HepG2 (cell line): ENCODE measurements at regions not wholly inside any gene's neighbourhood (a gene's known extent, or its start where the extent isn't known, plus 50 kb on each side); places are given as distances from the start of the nearest gene placed in this dataset.

Experiments
- HINFP ChIP-seq: sonication (generic); formaldehyde crosslinking; IDR thresholded peaks from 2 replicates; pipeline ENCODE4 v1.4.0; 2020; ENCODE audit warnings: low read depth, mild to moderate bottlenecking, missing genetic modification reagents
- NFRKB ChIP-seq: fragments of 450-650 bp; IDR thresholded peaks from 2 replicates; pipeline ENCODE4 v1.6.1; 2017
- ZNF138 ChIP-seq: sonication (generic); formaldehyde crosslinking; IDR thresholded peaks from 2 replicates; pipeline ENCODE4 v1.5.0; 2020; ENCODE audit warnings: mild to moderate bottlenecking, low read depth, missing genetic modification reagents
- ZNF24 ChIP-seq: fragments of 450-650 bp; IDR thresholded peaks from 2 replicates; pipeline ENCODE4 v1.6.1; 2017; ENCODE audit warnings: antibody characterized with exemption, mild to moderate bottlenecking
- ZNF660 ChIP-seq: sonication (generic); formaldehyde crosslinking; IDR thresholded peaks from 2 replicates; pipeline ENCODE4 v1.5.1; 2020; ENCODE audit warnings: mild to moderate bottlenecking, low read depth, missing genetic modification reagents, borderline replicate concordance
- TF ChIP-seq, protein P1 (sequence below), 2 experiments: sonication (generic) in 1 of 2; formaldehyde crosslinking in 1 of 2; IDR thresholded peaks; 2 replicates each; pipeline versions ENCODE4 v1.6.1 to v1.9.0; 2014 to 2022; ENCODE audit warnings: antibody characterized with exemption in 1 of 2, borderline replicate concordance in 1 of 2, inconsistent platforms in 1 of 2, low read depth in 1 of 2, missing genetic modification reagents in 1 of 2
- TF ChIP-seq, protein P2 (sequence below): sonication (generic); formaldehyde crosslinking; IDR thresholded peaks from 2 replicates; pipeline ENCODE4 v1.9.0; 2022; ENCODE audit warnings: missing genetic modification reagents, mild to moderate bottlenecking, borderline replicate concordance
- TF ChIP-seq, protein P3 (sequence below): sonication (generic); formaldehyde crosslinking; IDR thresholded peaks from 2 replicates; pipeline ENCODE4 v1.5.1; 2020; ENCODE audit warnings: mild to moderate bottlenecking, missing genetic modification reagents, borderline replicate concordance
- TF ChIP-seq, protein P4 (sequence below): sonication (generic); formaldehyde crosslinking; IDR thresholded peaks from 2 replicates; pipeline ENCODE4 v1.4.0; 2020; ENCODE audit warnings: missing genetic modification reagents, low read depth, mild to moderate bottlenecking, borderline replicate concordance

GRCh38 chr20:25858495-25859425 is 162.1 kb upstream of the ZNF337 start (continued):
- TF ChIP-seq, protein P1, sequence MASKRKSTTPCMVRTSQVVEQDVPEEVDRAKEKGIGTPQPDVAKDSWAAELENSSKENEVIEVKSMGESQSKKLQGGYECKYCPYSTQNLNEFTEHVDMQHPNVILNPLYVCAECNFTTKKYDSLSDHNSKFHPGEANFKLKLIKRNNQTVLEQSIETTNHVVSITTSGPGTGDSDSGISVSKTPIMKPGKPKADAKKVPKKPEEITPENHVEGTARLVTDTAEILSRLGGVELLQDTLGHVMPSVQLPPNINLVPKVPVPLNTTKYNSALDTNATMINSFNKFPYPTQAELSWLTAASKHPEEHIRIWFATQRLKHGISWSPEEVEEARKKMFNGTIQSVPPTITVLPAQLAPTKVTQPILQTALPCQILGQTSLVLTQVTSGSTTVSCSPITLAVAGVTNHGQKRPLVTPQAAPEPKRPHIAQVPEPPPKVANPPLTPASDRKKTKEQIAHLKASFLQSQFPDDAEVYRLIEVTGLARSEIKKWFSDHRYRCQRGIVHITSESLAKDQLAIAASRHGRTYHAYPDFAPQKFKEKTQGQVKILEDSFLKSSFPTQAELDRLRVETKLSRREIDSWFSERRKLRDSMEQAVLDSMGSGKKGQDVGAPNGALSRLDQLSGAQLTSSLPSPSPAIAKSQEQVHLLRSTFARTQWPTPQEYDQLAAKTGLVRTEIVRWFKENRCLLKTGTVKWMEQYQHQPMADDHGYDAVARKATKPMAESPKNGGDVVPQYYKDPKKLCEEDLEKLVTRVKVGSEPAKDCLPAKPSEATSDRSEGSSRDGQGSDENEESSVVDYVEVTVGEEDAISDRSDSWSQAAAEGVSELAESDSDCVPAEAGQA (IDR thresholded peaks at IDR 0.05; ENCODE audit: low read depth), result no peak
- TF ChIP-seq, protein P1 (CRISPR knock-in tag; IDR thresholded peaks at IDR 0.05; ENCODE audit: borderline replicate concordance), result no peak
- TF ChIP-seq, protein P2, sequence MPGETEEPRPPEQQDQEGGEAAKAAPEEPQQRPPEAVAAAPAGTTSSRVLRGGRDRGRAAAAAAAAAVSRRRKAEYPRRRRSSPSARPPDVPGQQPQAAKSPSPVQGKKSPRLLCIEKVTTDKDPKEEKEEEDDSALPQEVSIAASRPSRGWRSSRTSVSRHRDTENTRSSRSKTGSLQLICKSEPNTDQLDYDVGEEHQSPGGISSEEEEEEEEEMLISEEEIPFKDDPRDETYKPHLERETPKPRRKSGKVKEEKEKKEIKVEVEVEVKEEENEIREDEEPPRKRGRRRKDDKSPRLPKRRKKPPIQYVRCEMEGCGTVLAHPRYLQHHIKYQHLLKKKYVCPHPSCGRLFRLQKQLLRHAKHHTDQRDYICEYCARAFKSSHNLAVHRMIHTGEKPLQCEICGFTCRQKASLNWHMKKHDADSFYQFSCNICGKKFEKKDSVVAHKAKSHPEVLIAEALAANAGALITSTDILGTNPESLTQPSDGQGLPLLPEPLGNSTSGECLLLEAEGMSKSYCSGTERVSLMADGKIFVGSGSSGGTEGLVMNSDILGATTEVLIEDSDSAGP (CRISPR knock-in tag), result peak; percentile 73; the same call in 1 of the 2 replicates
- TF ChIP-seq ZNF660 (CRISPR knock-in tag) (no peak), ZNF138 (CRISPR knock-in tag) (no peak), ZNF24 (no peak), NFRKB (no peak), HINFP (no peak)
- TF ChIP-seq, protein P3, sequence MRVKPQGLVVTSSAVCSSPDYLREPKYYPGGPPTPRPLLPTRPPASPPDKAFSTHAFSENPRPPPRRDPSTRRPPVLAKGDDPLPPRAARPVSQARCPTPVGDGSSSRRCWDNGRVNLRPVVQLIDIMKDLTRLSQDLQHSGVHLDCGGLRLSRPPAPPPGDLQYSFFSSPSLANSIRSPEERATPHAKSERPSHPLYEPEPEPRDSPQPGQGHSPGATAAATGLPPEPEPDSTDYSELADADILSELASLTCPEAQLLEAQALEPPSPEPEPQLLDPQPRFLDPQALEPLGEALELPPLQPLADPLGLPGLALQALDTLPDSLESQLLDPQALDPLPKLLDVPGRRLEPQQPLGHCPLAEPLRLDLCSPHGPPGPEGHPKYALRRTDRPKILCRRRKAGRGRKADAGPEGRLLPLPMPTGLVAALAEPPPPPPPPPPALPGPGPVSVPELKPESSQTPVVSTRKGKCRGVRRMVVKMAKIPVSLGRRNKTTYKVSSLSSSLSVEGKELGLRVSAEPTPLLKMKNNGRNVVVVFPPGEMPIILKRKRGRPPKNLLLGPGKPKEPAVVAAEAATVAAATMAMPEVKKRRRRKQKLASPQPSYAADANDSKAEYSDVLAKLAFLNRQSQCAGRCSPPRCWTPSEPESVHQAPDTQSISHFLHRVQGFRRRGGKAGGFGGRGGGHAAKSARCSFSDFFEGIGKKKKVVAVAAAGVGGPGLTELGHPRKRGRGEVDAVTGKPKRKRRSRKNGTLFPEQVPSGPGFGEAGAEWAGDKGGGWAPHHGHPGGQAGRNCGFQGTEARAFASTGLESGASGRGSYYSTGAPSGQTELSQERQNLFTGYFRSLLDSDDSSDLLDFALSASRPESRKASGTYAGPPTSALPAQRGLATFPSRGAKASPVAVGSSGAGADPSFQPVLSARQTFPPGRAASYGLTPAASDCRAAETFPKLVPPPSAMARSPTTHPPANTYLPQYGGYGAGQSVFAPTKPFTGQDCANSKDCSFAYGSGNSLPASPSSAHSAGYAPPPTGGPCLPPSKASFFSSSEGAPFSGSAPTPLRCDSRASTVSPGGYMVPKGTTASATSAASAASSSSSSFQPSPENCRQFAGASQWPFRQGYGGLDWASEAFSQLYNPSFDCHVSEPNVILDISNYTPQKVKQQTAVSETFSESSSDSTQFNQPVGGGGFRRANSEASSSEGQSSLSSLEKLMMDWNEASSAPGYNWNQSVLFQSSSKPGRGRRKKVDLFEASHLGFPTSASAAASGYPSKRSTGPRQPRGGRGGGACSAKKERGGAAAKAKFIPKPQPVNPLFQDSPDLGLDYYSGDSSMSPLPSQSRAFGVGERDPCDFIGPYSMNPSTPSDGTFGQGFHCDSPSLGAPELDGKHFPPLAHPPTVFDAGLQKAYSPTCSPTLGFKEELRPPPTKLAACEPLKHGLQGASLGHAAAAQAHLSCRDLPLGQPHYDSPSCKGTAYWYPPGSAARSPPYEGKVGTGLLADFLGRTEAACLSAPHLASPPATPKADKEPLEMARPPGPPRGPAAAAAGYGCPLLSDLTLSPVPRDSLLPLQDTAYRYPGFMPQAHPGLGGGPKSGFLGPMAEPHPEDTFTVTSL (CRISPR knock-in tag), result no peak
- TF ChIP-seq, protein P4, sequence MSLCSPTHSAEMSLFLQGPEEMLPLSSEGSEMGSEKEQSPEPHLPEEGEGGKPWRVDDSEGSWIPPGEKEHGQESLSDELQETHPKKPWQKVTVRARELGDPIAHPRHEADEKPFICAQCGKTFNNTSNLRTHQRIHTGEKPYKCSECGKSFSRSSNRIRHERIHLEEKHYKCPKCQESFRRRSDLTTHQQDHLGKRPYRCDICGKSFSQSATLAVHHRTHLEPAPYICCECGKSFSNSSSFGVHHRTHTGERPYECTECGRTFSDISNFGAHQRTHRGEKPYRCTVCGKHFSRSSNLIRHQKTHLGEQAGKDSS (CRISPR knock-in tag), result no peak
